ENCODE measurements at regions not wholly inside any gene's neighbourhood (a gene's known extent, or its start where the extent isn't known, plus 50 kb on each side); places are given as distances from the start of the nearest gene placed in this dataset.

- no peak for TF ChIP-seq HDGF (IDR thresholded peaks at IDR 0.05; ENCODE audit: borderline replicate concordance)
- no peak for TF ChIP-seq SUZ12 (IDR thresholded peaks at IDR 0.05)
- no peak for TF ChIP-seq L3MBTL2 (conservative IDR thresholded peaks at IDR 0.05)
- no peak for TF ChIP-seq NFRKB (IDR thresholded peaks at IDR 0.05)
- no peak for TF ChIP-seq FOXK2 (IDR thresholded peaks at IDR 0.05)
- no peak for TF ChIP-seq FOXM1 (IDR thresholded peaks at IDR 0.05; ENCODE audit: borderline replicate concordance)
- no peak for TF ChIP-seq BHLHE40 (IDR thresholded peaks at IDR 0.05; ENCODE audit: borderline replicate concordance)
- TF ChIP-seq ZNF384 (IDR thresholded peaks at IDR 0.05), result no peak
- DNase-seq (ENCODE audit: extremely low spot score), result no peak
- ChIA-PET POLR2A (no interaction called here), CTCF (no interaction called here)
Observed at GRCh38 chr20:22797103-22797502, 212.7 kb upstream of the FOXA2 start.

- TF ChIP-seq ARNT (IDR thresholded peaks at IDR 0.05), result no peak
- TF ChIP-seq FOXA1 (IDR thresholded peaks at IDR 0.05), result no peak
- TF ChIP-seq ELF4 (IDR thresholded peaks at IDR 0.05), result no peak
- no peak for TF ChIP-seq SP1 (IDR thresholded peaks at IDR 0.05)
- no peak for TF ChIP-seq FOXK2 (IDR thresholded peaks at IDR 0.05)
- no peak for TF ChIP-seq NFRKB (IDR thresholded peaks at IDR 0.05)
- no peak for TF ChIP-seq ZNF384 (IDR thresholded peaks at IDR 0.05)
- TF ChIP-seq, protein P1, sequence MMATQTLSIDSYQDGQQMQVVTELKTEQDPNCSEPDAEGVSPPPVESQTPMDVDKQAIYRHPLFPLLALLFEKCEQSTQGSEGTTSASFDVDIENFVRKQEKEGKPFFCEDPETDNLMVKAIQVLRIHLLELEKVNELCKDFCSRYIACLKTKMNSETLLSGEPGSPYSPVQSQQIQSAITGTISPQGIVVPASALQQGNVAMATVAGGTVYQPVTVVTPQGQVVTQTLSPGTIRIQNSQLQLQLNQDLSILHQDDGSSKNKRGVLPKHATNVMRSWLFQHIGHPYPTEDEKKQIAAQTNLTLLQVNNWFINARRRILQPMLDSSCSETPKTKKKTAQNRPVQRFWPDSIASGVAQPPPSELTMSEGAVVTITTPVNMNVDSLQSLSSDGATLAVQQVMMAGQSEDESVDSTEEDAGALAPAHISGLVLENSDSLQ (IDR thresholded peaks at IDR 0.05), result no peak
- no peak for DNase-seq (ENCODE audit: extremely low spot score)
- CTCF ChIA-PET, result no interaction called here
- POLR2A ChIA-PET, result no interaction called here
Observed at GRCh38 chr20:22799687-22800086, 215.3 kb upstream of the FOXA2 start.

- TF ChIP-seq NFRKB (IDR thresholded peaks at IDR 0.05), result no peak
- TF ChIP-seq HDGF (IDR thresholded peaks at IDR 0.05; ENCODE audit: borderline replicate concordance), result no peak
- no peak for TF ChIP-seq CTBP1 (IDR thresholded peaks at IDR 0.05; ENCODE audit: borderline replicate concordance)
- no peak for TF ChIP-seq SP1 (IDR thresholded peaks at IDR 0.05)
- ChIA-PET CTCF (no interaction called here), POLR2A (no interaction called here)
- DNase-seq (ENCODE audit: extremely low spot score), result no peak
Observed at GRCh38 chr20:22800129-22800528, 215.8 kb upstream of the FOXA2 start.

- ChIA-PET POLR2A (no interaction called here), CTCF (no interaction called here)
- TF ChIP-seq TARDBP (IDR thresholded peaks at IDR 0.05), result no peak
- TF ChIP-seq, protein P1 (IDR thresholded peaks at IDR 0.05), result no peak
- no peak for TF ChIP-seq HDGF (IDR thresholded peaks at IDR 0.05; ENCODE audit: borderline replicate concordance)
- no peak for TF ChIP-seq FOXM1 (IDR thresholded peaks at IDR 0.05; ENCODE audit: borderline replicate concordance)
- TF ChIP-seq LEF1 (IDR thresholded peaks at IDR 0.05; ENCODE audit: borderline replicate concordance), result no peak
- no peak for TF ChIP-seq SUZ12 (IDR thresholded peaks at IDR 0.05)
- TF ChIP-seq L3MBTL2 (conservative IDR thresholded peaks at IDR 0.05), result no peak
- TF ChIP-seq FOXK2 (IDR thresholded peaks at IDR 0.05), result no peak
- DNase-seq (ENCODE audit: extremely low spot score), result no peak
Observed at GRCh38 chr20:22801528-22801927, 217.2 kb upstream of the FOXA2 start.

- POLR2A ChIA-PET, result no interaction called here
- CTCF ChIA-PET, result no interaction called here
- no peak for DNase-seq (ENCODE audit: extremely low spot score)
- TF ChIP-seq NFRKB (IDR thresholded peaks at IDR 0.05) (no peak), SP1 (IDR thresholded peaks at IDR 0.05) (no peak), BHLHE40 (IDR thresholded peaks at IDR 0.05; ENCODE audit: borderline replicate concordance) (no peak), ZNF384 (IDR thresholded peaks at IDR 0.05) (no peak), L3MBTL2 (conservative IDR thresholded peaks at IDR 0.05) (no peak), SUZ12 (IDR thresholded peaks at IDR 0.05) (no peak), ARNT (IDR thresholded peaks at IDR 0.05) (no peak), CTBP1 (IDR thresholded peaks at IDR 0.05; ENCODE audit: borderline replicate concordance) (no peak), ELF4 (IDR thresholded peaks at IDR 0.05) (no peak), FOXK2 (IDR thresholded peaks at IDR 0.05) (no peak), FOXM1 (IDR thresholded peaks at IDR 0.05; ENCODE audit: borderline replicate concordance) (no peak), FOXA1 (IDR thresholded peaks at IDR 0.05) (no peak), HDGF (IDR thresholded peaks at IDR 0.05; ENCODE audit: borderline replicate concordance) (no peak), TARDBP (IDR thresholded peaks at IDR 0.05) (no peak), LEF1 (IDR thresholded peaks at IDR 0.05; ENCODE audit: borderline replicate concordance) (no peak)
- TF ChIP-seq, protein P1 (IDR thresholded peaks at IDR 0.05), result no peak
Observed at GRCh38 chr20:22802296-22802695, 217.9 kb upstream of the FOXA2 start.

GRCh38 chr20:22805219-22805618, 220.8 kb upstream of the FOXA2 start:
- CTCF ChIA-PET, result no interaction called here

More at GRCh38 chr20:22805219-22805618, 220.8 kb upstream of the FOXA2 start:
- no peak for DNase-seq (ENCODE audit: extremely low spot score)
- no peak for TF ChIP-seq TARDBP (IDR thresholded peaks at IDR 0.05)
- no peak for TF ChIP-seq NFRKB (IDR thresholded peaks at IDR 0.05)
- TF ChIP-seq LEF1 (IDR thresholded peaks at IDR 0.05; ENCODE audit: borderline replicate concordance), result no peak
- TF ChIP-seq SUZ12 (IDR thresholded peaks at IDR 0.05), result no peak
- TF ChIP-seq FOXA1 (IDR thresholded peaks at IDR 0.05), result no peak
- no peak for TF ChIP-seq L3MBTL2 (conservative IDR thresholded peaks at IDR 0.05)
- no peak for TF ChIP-seq BHLHE40 (IDR thresholded peaks at IDR 0.05; ENCODE audit: borderline replicate concordance)
- TF ChIP-seq, protein P1 (IDR thresholded peaks at IDR 0.05), result no peak
- no peak for TF ChIP-seq HDGF (IDR thresholded peaks at IDR 0.05; ENCODE audit: borderline replicate concordance)
- TF ChIP-seq SP1 (IDR thresholded peaks at IDR 0.05), result no peak
- no peak for TF ChIP-seq ZNF384 (IDR thresholded peaks at IDR 0.05)
- TF ChIP-seq FOXK2 (IDR thresholded peaks at IDR 0.05), result no peak
- no peak for TF ChIP-seq ELF4 (IDR thresholded peaks at IDR 0.05)
- TF ChIP-seq ARNT (IDR thresholded peaks at IDR 0.05), result no peak
- POLR2A ChIA-PET, result no interaction called here

Data from HEK293T (cell line).